ENCODE measurements at regions not wholly inside any gene's neighbourhood (a gene's known extent, or its start where the extent isn't known, plus 50 kb on each side); places are given as distances from the start of the nearest gene placed in this dataset.
"Not testable (repeated sequence)": the region's sequence is repeated elsewhere in the genome, so short reads cannot be mapped to it uniquely, and the experiment has no call there.

GRCh38 chr6:27168108-27168507, 79.4 kb upstream of the PRSS16 start:
- no peak for DNase-seq

GRCh38 chr6:27168586-27169443, 78.7 kb upstream of the PRSS16 start:
- DNase-seq, result no peak

GRCh38 chr6:27172524-27173231, 74.8 kb upstream of the PRSS16 start:
- DNase-seq, result not testable (repeated sequence)

- DNase-seq, result not testable (repeated sequence)
These were observed 74.3 kb upstream of the PRSS16 start for GRCh38 chr6:27173232-27173601.

GRCh38 chr6:27174958-27175357, 72.5 kb upstream of the PRSS16 start:
- DNase-seq, result no peak

GRCh38 chr6:27176096-27176495, 71.4 kb upstream of the PRSS16 start:
- peak; percentile 21 for DNase-seq

GRCh38 chr6:27176523-27177484, 70.7 kb upstream of the PRSS16 start:
- peak; percentile 85 for DNase-seq

- DNase-seq, result peak; percentile 80
These were observed 69.8 kb upstream of the PRSS16 start for GRCh38 chr6:27177485-27178406.

GRCh38 chr6:27178407-27178730, 69.1 kb upstream of the PRSS16 start:
- no peak for DNase-seq

- DNase-seq, result no peak
These were observed 68.6 kb upstream of the PRSS16 start for GRCh38 chr6:27178860-27179259.

- DNase-seq, result no peak
These were observed 64.3 kb upstream of the PRSS16 start for GRCh38 chr6:27183060-27183832.

GRCh38 chr6:27187231-27188060, 60.1 kb upstream of the PRSS16 start:
- no peak for DNase-seq

- peak; percentile 46 for DNase-seq
These were observed 59.2 kb upstream of the PRSS16 start for GRCh38 chr6:27188061-27188884.

GRCh38 chr6:27188885-27189418, 58.5 kb upstream of the PRSS16 start:
- DNase-seq, result peak; percentile 82

GRCh38 chr6:27190126-27190525, 57.4 kb upstream of the PRSS16 start:
- DNase-seq, result no peak

- not testable (repeated sequence) for DNase-seq
These were observed 53.0 kb upstream of the PRSS16 start for GRCh38 chr6:27194453-27194852.

GRCh38 chr6:27195547-27195946, 52.0 kb upstream of the PRSS16 start:
- DNase-seq, result not testable (repeated sequence)

All from CD4-positive, alpha-beta T cell treated with Interleukin-12 subunit alpha and Interleukin-12 subunit beta, for 1 hour (primary cell).